ENCODE measurements at regions not wholly inside any gene's neighbourhood (a gene's known extent, or its start where the extent isn't known, plus 50 kb on each side); places are given as distances from the start of the nearest gene placed in this dataset.

GRCh38 chr5:3654515-3654914 is 58.9 kb downstream of the IRX1 start:
- TF ChIP-seq POLR2A (IDR thresholded peaks at IDR 0.05): no peak
- TF ChIP-seq, protein P1, sequence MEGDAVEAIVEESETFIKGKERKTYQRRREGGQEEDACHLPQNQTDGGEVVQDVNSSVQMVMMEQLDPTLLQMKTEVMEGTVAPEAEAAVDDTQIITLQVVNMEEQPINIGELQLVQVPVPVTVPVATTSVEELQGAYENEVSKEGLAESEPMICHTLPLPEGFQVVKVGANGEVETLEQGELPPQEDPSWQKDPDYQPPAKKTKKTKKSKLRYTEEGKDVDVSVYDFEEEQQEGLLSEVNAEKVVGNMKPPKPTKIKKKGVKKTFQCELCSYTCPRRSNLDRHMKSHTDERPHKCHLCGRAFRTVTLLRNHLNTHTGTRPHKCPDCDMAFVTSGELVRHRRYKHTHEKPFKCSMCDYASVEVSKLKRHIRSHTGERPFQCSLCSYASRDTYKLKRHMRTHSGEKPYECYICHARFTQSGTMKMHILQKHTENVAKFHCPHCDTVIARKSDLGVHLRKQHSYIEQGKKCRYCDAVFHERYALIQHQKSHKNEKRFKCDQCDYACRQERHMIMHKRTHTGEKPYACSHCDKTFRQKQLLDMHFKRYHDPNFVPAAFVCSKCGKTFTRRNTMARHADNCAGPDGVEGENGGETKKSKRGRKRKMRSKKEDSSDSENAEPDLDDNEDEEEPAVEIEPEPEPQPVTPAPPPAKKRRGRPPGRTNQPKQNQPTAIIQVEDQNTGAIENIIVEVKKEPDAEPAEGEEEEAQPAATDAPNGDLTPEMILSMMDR (IDR thresholded peaks at IDR 0.05): no peak
- no peak for TF ChIP-seq EP300 (IDR thresholded peaks at IDR 0.05)
- TF ChIP-seq POLR2AphosphoS5 (IDR thresholded peaks at IDR 0.05): no peak
- 83 to 89% (median 88%) methylated on average over 8 to 9 of the region's 9 CpGs for WGBS, 5 donors
- Histone ChIP-seq H3K27me3 (peaks cover 0 to 2% (median 0%) of the 10 kb centered on the region in 3 donors), H3K36me3 (no peaks in the 10 kb centered on the region), H3K27ac (no peak overlapping the region), H3K4me3 (no peak overlapping the region), H3K4me1 (no peaks in the 10 kb centered on the region), H3K9me3 (no peaks in the 10 kb centered on the region)
- no peak for DNase-seq
- intact Hi-C loops (cut with DNase I; ENCODE audit: low total_unique reads): no loop called here

DNA sequence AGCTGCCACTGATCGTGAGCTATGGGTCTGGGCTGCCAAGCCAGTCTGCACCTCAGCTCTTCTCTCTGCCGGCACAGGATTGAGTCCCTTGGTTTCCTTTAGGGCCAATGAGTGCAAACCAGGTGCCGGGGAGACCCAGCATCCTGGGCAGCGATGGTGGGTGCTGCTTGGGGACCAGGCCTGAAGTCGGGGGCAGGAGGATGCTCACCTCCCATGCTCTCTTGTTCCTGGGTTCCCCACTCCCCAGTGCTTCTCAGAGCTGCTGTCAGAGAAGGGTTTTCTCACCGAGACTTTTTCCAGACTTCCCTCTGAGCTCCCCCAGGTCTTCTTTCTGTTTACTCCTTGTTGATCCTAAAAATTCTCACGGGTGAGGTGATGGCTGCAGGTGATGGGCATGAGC is 61.2 kb downstream of the IRX1 start:
- no peak for DNase-seq
- WGBS, 5 donors: 55 to 78% (median 69%) methylated on average over 7 of the region's 7 CpGs
- Histone ChIP-seq H3K9me3 (peaks cover 0 to 6% (median 0%) of the 10 kb centered on the region in 4 donors), H3K4me1 (no peaks in the 10 kb centered on the region), H3K4me3 (no peak overlapping the region), H3K27me3 (no peaks in the 10 kb centered on the region), H3K36me3 (no peaks in the 10 kb centered on the region), H3K27ac (no peak overlapping the region)
- TF ChIP-seq POLR2A (IDR thresholded peaks at IDR 0.05): no peak
- TF ChIP-seq, protein P1 (IDR thresholded peaks at IDR 0.05): no peak
- TF ChIP-seq EP300 (IDR thresholded peaks at IDR 0.05): no peak
- TF ChIP-seq POLR2AphosphoS5 (IDR thresholded peaks at IDR 0.05): no peak
- intact Hi-C loops (cut with DNase I; ENCODE audit: low total_unique reads): no loop called here

DNA sequence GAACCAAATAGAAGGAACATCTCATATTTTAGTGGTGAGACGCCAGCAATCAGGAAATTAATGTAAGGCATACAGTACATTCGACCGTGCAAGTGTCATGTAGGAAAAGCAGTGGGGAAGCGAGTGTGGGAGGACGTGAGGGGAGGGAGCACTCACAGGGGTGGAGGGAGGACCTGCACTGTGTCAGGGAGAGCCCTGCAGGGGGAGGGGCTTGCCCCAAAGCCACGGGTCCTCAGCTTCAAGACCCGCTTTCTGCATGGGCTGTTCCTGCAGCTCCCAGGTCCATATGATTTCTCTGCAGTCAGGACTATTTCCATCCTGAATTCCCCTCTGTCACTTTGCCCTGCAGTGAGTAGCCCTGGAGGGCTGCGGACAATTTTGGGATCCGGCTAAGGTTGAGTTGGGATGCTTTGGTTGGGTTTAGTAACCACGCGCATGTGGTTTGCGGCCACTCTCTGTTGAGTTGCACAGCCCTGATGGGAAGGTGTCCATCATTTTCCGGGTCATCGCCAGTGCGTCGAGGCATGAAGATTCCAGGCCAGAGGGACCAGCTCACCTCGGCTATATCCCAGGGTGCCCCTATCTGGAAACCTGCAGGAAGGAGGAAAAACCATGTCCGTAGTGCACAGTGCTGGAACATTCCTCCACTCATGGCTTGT is 61.9 kb downstream of the IRX1 start:
- DNase-seq: no peak
- intact Hi-C loops (cut with DNase I; ENCODE audit: low total_unique reads): no loop called here
- H3K9me3 ChIP-seq: peaks cover 0 to 6% (median 0%) of the 10 kb centered on the region in 4 donors
- TF ChIP-seq POLR2AphosphoS5 (IDR thresholded peaks at IDR 0.05) (no peak), POLR2A (IDR thresholded peaks at IDR 0.05) (no peak), EP300 (IDR thresholded peaks at IDR 0.05) (no peak)
- TF ChIP-seq, protein P1 (IDR thresholded peaks at IDR 0.05): no peak
- H3K4me3 ChIP-seq: no peak overlapping the region
- WGBS, 5 donors: 78 to 89% (median 87%) methylated on average over 10 to 18 of the region's 18 CpGs
- H3K27me3 ChIP-seq: no peaks in the 10 kb centered on the region
- no peaks in the 10 kb centered on the region for H3K36me3 ChIP-seq
- no peak overlapping the region for H3K27ac ChIP-seq
- H3K4me1 ChIP-seq: no peaks in the 10 kb centered on the region

DNA sequence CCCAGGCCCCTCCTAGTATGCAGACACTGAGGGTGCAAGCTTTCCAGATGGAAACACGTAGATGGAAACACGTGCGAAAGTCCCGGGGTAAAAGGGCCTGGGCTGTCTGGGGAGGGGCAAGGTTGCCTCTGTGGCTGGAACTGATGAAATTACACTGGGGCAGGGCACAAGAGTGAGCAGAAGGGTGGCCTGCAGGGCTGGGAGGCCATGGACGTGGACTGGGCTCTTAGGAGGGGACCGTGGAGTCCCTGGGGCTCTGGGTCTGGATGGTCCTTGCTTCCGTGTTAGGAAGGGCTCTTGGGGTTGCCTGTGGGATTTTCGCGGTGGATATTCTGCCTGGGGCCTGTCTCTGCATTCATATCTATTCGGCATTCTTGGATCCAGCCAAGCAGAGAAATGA is 63.3 kb downstream of the IRX1 start:
- DNase-seq: no peak
- no peak overlapping the region for H3K4me3 ChIP-seq
- H3K4me1 ChIP-seq: no peaks in the 10 kb centered on the region
- no peaks in the 10 kb centered on the region for H3K27me3 ChIP-seq
- 81 to 90% (median 85%) methylated on average over 8 to 10 of the region's 10 CpGs for WGBS, 5 donors
- intact Hi-C loops (cut with DNase I; ENCODE audit: low total_unique reads): no loop called here
- peaks cover 0 to 6% (median 0%) of the 10 kb centered on the region in 4 donors for H3K9me3 ChIP-seq
- no peak overlapping the region for H3K27ac ChIP-seq
- no peaks in the 10 kb centered on the region for H3K36me3 ChIP-seq
- TF ChIP-seq, protein P1 (IDR thresholded peaks at IDR 0.05): no peak
- no peak for TF ChIP-seq POLR2AphosphoS5 (IDR thresholded peaks at IDR 0.05)
- no peak for TF ChIP-seq EP300 (IDR thresholded peaks at IDR 0.05)
- TF ChIP-seq POLR2A (IDR thresholded peaks at IDR 0.05): no peak
